NB4 (cell line): ENCODE measurements at regions not wholly inside any gene's neighbourhood (a gene's known extent, or its start where the extent isn't known, plus 50 kb on each side); places are given as distances from the start of the nearest gene placed in this dataset.

ENCODE experiments used
- DNase-seq: peaks from one replicate; pipeline ENCODE4 v3.0.0; 2010; ENCODE audit warnings: low read depth
- H3K4me3 ChIP-seq: one replicate; pipeline ENCODE4 v1.5.1; 2011; ENCODE audit warnings: mild to moderate bottlenecking, low read depth, low read length, moderate library complexity
- CTCF ChIP-seq: IDR thresholded peaks from one replicate; pipeline ENCODE4 v1.5.1; 2012; ENCODE audit warnings: low read depth, low read length
- MAX ChIP-seq: IDR thresholded peaks from 2 replicates; pipeline ENCODE4 v1.6.1; 2011; ENCODE audit warnings: low read depth, low read length
- MYC ChIP-seq: IDR thresholded peaks from 2 replicates; pipeline ENCODE4 v1.6.1; 2011; ENCODE audit warnings: low read depth, low read length
- POLR2A ChIP-seq: IDR thresholded peaks from 2 replicates; pipeline ENCODE4 v1.6.1; 2011; ENCODE audit warnings: mild to moderate bottlenecking; ENCODE audit not compliant: insufficient read length; ENCODE audit errors: extremely low read depth

- H3K4me3 ChIP-seq, result no peak overlapping the region
- no peak for TF ChIP-seq MAX
- TF ChIP-seq CTCF, result no peak
- TF ChIP-seq POLR2A, result no peak
- TF ChIP-seq MYC, result no peak
- no peak for DNase-seq
Measured at GRCh38 chr9:10674586-10674985, 61.8 kb upstream of the PTPRD start.

GRCh38 chr9:10678010-10678409 is 65.2 kb upstream of the PTPRD start:
- no peak for DNase-seq
- H3K4me3 ChIP-seq, result no peak overlapping the region
- TF ChIP-seq CTCF (no peak), MAX (no peak), MYC (no peak), POLR2A (no peak)

GRCh38 chr9:10678790-10679189 is 66.0 kb upstream of the PTPRD start:
- DNase-seq, result no peak
- TF ChIP-seq MYC, result no peak
- no peak for TF ChIP-seq MAX
- TF ChIP-seq CTCF, result no peak
- no peak for TF ChIP-seq POLR2A
- H3K4me3 ChIP-seq, result no peak overlapping the region

- DNase-seq, result no peak
- no peak for TF ChIP-seq MAX
- no peak for TF ChIP-seq MYC
- TF ChIP-seq CTCF, result no peak
- no peak for TF ChIP-seq POLR2A
- H3K4me3 ChIP-seq, result no peak overlapping the region
Measured at GRCh38 chr9:10686943-10687342, 74.1 kb upstream of the PTPRD start.

GRCh38 chr9:10690546-10690945 is 77.7 kb upstream of the PTPRD start:
- TF ChIP-seq POLR2A (no peak), MAX (no peak), CTCF (no peak), MYC (no peak)
- DNase-seq, result no peak

GRCh38 chr9:10697044-10697443 is 84.2 kb upstream of the PTPRD start:
- DNase-seq, result no peak
- no peak overlapping the region for H3K4me3 ChIP-seq
- no peak for TF ChIP-seq POLR2A
- no peak for TF ChIP-seq MYC
- TF ChIP-seq CTCF, result no peak
- TF ChIP-seq MAX, result no peak

More at GRCh38 chr9:10690546-10690945, 77.7 kb upstream of the PTPRD start:
- no peak overlapping the region for H3K4me3 ChIP-seq
